ENCODE measurements at regions not wholly inside any gene's neighbourhood (a gene's known extent, or its start where the extent isn't known, plus 50 kb on each side); places are given as distances from the start of the nearest gene placed in this dataset.
A peak's percentile ranks its signal among the peaks of the same experiment; 100 is the strongest.

GRCh38 chr5:17893026-17893635 lies 258.9 kb downstream of the TAF11L14 start:
- no peak for DNase-seq (ENCODE audit: low spot score)

GRCh38 chr5:17895288-17896033 lies 261.2 kb downstream of the TAF11L14 start:
- DNase-seq (ENCODE audit: low spot score): no peak

- DNase-seq (ENCODE audit: low spot score): no peak
These were observed 262.3 kb downstream of the TAF11L14 start for GRCh38 chr5:17896605-17897004.

- no peak for DNase-seq (ENCODE audit: low spot score)
These were observed 263.5 kb downstream of the TAF11L14 start for GRCh38 chr5:17897776-17898175.

- DNase-seq (ENCODE audit: low spot score): no peak
These were observed 264.5 kb downstream of the TAF11L14 start for GRCh38 chr5:17898766-17899165.

GRCh38 chr5:17907094-17907493 lies 272.8 kb downstream of the TAF11L14 start:
- no peak for DNase-seq (ENCODE audit: low spot score)

- DNase-seq (ENCODE audit: low spot score): no peak
These were observed 276.1 kb downstream of the TAF11L14 start for GRCh38 chr5:17910318-17910717.

- no peak for DNase-seq (ENCODE audit: low spot score)
These were observed 278.5 kb downstream of the TAF11L14 start for GRCh38 chr5:17912794-17913193.

GRCh38 chr5:17916446-17916845 lies 282.2 kb downstream of the TAF11L14 start:
- no peak for DNase-seq (ENCODE audit: low spot score)

- no peak for DNase-seq (ENCODE audit: low spot score)
These were observed 283.2 kb downstream of the TAF11L14 start for GRCh38 chr5:17917465-17917864.

GRCh38 chr5:17918373-17919104 lies 284.3 kb downstream of the TAF11L14 start:
- no peak for DNase-seq (ENCODE audit: low spot score)

GRCh38 chr5:17925276-17925675 lies 291.0 kb downstream of the TAF11L14 start:
- DNase-seq (ENCODE audit: low spot score): no peak

- peak; percentile 72 for DNase-seq (ENCODE audit: low spot score)
These were observed 294.3 kb downstream of the TAF11L14 start for GRCh38 chr5:17928581-17928981.

GRCh38 chr5:17929171-17929570 lies 294.9 kb downstream of the TAF11L14 start:
- no peak for DNase-seq (ENCODE audit: low spot score)

- DNase-seq (ENCODE audit: low spot score): no peak
These were observed 296.1 kb downstream of the TAF11L14 start for GRCh38 chr5:17930346-17930745.

GRCh38 chr5:17944046-17944445 lies 309.8 kb downstream of the TAF11L14 start:
- DNase-seq (ENCODE audit: low spot score): no peak

GRCh38 chr5:17947029-17947428 lies 312.8 kb downstream of the TAF11L14 start:
- DNase-seq (ENCODE audit: low spot score): no peak

- no peak for DNase-seq (ENCODE audit: low spot score)
These were observed 317.3 kb downstream of the TAF11L14 start for GRCh38 chr5:17951392-17952169.

- no peak for DNase-seq (ENCODE audit: low spot score)
These were observed 318.0 kb downstream of the TAF11L14 start for GRCh38 chr5:17952231-17952630.

GRCh38 chr5:17964067-17964466 lies 329.8 kb downstream of the TAF11L14 start:
- DNase-seq (ENCODE audit: low spot score): no peak

GRCh38 chr5:17966640-17967402 lies 332.6 kb downstream of the TAF11L14 start:
- no peak for DNase-seq (ENCODE audit: low spot score)

- DNase-seq (ENCODE audit: low spot score): no peak
These were observed 342.1 kb downstream of the TAF11L14 start for GRCh38 chr5:17976404-17976803.
